HL-60 (cell line): ENCODE measurements at regions not wholly inside any gene's neighbourhood (a gene's known extent, or its start where the extent isn't known, plus 50 kb on each side); places are given as distances from the start of the nearest gene placed in this dataset.

Source experiments
- DNase-seq, 2 experiments: peaks; one replicate each; pipeline ENCODE4 v3.0.0-alpha.2; 2010 to 2020; ENCODE audit warnings: low read depth in 1 of 2, low spot score in 1 of 2
- H3K27ac ChIP-seq: fragments of 250-450 bp; sonication (Bioruptor Pico); replicated peaks from 2 replicates; pipeline ENCODE4 v1.5.1; 2020; ENCODE audit warnings: mild to moderate bottlenecking, moderate library complexity
- H3K27me3 ChIP-seq: fragments of 250-450 bp; sonication (Bioruptor Pico); 2 replicates; pipeline ENCODE4 v1.5.1; 2021; ENCODE audit warnings: mild to moderate bottlenecking, moderate library complexity; ENCODE audit not compliant: insufficient read depth, poor library complexity, severe bottlenecking
- H3K4me3 ChIP-seq: replicated peaks from 2 replicates; pipeline ENCODE4 v1.5.1; 2011; ENCODE audit warnings: mild to moderate bottlenecking, control low read depth, low read length; ENCODE audit not compliant: insufficient read depth
- GABPA ChIP-seq: IDR thresholded peaks from 2 replicates; pipeline ENCODE4 v1.6.1; 2012; ENCODE audit warnings: low read depth
- POLR2AphosphoS5 ChIP-seq: IDR thresholded peaks from 2 replicates; pipeline ENCODE4 v1.6.1; 2012; ENCODE audit warnings: low read depth
- REST ChIP-seq: IDR thresholded peaks from 2 replicates; pipeline ENCODE4 v1.6.1; 2012; ENCODE audit warnings: low read depth; ENCODE audit not compliant: insufficient replicate concordance
- SPI1 ChIP-seq: IDR thresholded peaks from 2 replicates; pipeline ENCODE4 v1.6.1; 2012; ENCODE audit warnings: low read depth, mild to moderate bottlenecking, borderline replicate concordance
- TF ChIP-seq, protein P1 (sequence below): IDR thresholded peaks from one replicate; pipeline ENCODE4 v1.5.1; 2011; ENCODE audit warnings: low read length, control low read depth, inconsistent platforms; ENCODE audit not compliant: insufficient read depth

DNA sequence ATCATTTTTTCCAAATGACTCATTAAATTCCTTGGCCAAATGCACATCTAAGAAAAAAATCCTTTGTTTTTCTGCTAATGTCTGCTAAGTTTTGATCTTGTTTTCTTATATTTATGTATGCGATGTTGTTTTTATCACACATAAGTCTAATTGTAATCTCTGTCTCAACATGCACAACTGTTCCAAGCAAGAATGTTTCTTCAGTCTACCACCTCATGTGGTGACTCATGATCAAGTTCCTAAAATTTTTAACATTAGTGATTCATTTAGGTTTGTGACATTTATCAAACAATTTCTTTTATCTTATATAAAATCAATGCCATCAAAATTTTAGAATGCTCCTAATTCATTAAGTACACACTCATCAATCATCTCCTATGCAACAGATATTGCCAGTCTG is 763.9 kb upstream of the FAM174A start:
- TF ChIP-seq GABPA = no peak
- TF ChIP-seq, protein P1, sequence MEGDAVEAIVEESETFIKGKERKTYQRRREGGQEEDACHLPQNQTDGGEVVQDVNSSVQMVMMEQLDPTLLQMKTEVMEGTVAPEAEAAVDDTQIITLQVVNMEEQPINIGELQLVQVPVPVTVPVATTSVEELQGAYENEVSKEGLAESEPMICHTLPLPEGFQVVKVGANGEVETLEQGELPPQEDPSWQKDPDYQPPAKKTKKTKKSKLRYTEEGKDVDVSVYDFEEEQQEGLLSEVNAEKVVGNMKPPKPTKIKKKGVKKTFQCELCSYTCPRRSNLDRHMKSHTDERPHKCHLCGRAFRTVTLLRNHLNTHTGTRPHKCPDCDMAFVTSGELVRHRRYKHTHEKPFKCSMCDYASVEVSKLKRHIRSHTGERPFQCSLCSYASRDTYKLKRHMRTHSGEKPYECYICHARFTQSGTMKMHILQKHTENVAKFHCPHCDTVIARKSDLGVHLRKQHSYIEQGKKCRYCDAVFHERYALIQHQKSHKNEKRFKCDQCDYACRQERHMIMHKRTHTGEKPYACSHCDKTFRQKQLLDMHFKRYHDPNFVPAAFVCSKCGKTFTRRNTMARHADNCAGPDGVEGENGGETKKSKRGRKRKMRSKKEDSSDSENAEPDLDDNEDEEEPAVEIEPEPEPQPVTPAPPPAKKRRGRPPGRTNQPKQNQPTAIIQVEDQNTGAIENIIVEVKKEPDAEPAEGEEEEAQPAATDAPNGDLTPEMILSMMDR = no peak
- no peak for TF ChIP-seq REST
- TF ChIP-seq SPI1 = no peak
- TF ChIP-seq POLR2AphosphoS5 = no peak
- DNase-seq = no peak
- H3K27me3 ChIP-seq = no peaks in the 10 kb centered on the region
- H3K27ac ChIP-seq = no peak overlapping the region
- no peak overlapping the region for H3K4me3 ChIP-seq

- Histone ChIP-seq H3K27me3 (no peaks in the 10 kb centered on the region), H3K27ac (no peak overlapping the region), H3K4me3 (no peak overlapping the region)
- DNase-seq = no peak
- TF ChIP-seq SPI1 (no peak), GABPA (no peak), POLR2AphosphoS5 (no peak), REST (no peak)
- TF ChIP-seq, protein P1 = no peak
These were observed 770.2 kb upstream of the FAM174A start for GRCh38 chr5:99765011-99765410.

DNA sequence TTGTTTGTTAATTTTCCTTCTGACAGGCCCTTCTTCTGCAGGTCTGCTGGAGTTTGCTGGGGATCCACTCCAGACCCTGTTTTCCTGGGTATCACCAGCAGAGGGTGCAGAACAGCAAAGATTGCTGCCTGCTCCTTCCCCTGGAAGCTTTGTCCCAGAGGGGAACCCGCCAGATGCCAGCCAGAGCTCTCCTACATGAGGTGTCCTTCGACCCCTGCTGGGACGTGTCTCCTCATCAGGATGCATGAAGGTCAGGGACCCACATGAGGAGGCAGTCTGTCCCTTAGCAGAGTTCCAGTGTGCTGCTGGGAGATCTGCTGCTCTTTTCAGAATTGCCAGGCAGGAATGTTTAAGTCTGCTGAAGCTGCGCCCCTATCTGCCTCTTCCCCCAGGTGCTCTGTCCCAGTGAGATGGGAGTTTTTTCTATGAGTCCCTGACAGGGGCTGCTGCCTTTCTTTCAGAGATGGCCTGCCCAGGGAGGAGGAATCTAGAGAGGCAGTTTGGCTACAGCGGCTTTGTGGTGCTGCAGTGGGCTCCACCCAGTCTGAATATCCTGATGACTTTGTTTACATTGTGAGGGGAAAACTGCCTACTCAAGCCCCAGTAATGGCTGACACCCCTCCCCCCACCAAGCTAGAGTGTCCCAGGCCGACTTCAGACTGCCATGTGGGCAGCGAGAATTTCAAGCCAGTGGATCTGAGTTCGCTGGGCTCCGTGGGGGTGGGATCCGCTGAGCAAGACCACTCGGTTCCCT is 772.0 kb upstream of the FAM174A start:
- no peak for DNase-seq
- H3K4me3 ChIP-seq = no peak overlapping the region
- TF ChIP-seq GABPA (no peak), SPI1 (no peak), REST (no peak), POLR2AphosphoS5 (no peak)
- TF ChIP-seq, protein P1 = no peak

More for the DNA sequence above, 772.0 kb upstream of the FAM174A start:
- Histone ChIP-seq H3K27ac (no peak overlapping the region), H3K27me3 (no peaks in the 10 kb centered on the region)
